Stimulated activated effector memory CD8-positive, alpha-beta T cell treated with anti-CD3 and anti-CD28 coated beads, Interleukin-12 subunit alpha, Interleukin-12 subunit beta, amount 100 ng/mL, for 72 hours (primary cell): ENCODE measurements at regions not wholly inside any gene's neighbourhood (a gene's known extent, or its start where the extent isn't known, plus 50 kb on each side); places are given as distances from the start of the nearest gene placed in this dataset.

ENCODE experiments used
- ATAC-seq: fragments of 150-1000 bp; cut with Tn5 transposase; 2 replicates; pipeline ENCODE4 v1.10.0; 2021
- DNase-seq, 2 donors: peaks; one replicate each; pipeline ENCODE4 v3.0.0; 2021 to 2022; ENCODE audit warnings: low spot score in 2 of 2
- H3K27ac Mint-ChIP-seq: one replicate; pipeline ENCODE4 v1.8.0; 2022; ENCODE audit warnings: mild to moderate bottlenecking, mixed read lengths
- H3K36me3 Mint-ChIP-seq: one replicate; pipeline ENCODE4 v1.8.0; 2022; ENCODE audit warnings: mild to moderate bottlenecking, mixed read lengths
- H3K4me1 Mint-ChIP-seq: one replicate; pipeline ENCODE4 v1.8.0; 2022; ENCODE audit warnings: mixed read lengths
- H3K4me3 Mint-ChIP-seq: one replicate; pipeline ENCODE4 v1.8.0; 2022; ENCODE audit warnings: mild to moderate bottlenecking, mixed read lengths
- H3K9me3 Mint-ChIP-seq: one replicate; pipeline ENCODE4 v1.8.0; 2022; ENCODE audit warnings: mixed read lengths

DNA sequence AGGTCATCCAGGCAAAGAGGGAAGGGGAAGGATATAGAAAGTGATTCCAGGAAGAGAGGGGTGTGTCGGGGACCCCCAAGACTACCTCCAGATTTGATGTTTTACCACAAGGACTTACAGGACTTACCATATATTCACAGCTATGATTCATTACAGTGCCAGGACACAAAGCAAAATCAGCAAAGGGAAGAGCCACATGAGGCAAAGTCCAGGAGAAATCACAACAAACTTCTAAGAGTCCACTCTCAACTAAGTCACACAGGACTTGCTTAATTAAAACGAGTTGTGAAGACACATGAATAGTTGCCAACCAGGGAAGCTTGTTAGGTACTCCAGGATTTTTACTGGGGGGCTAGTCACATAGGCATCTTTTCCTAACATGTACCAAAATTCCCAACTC lies 217.3 kb downstream of the TTLL7 start:
- Mint-ChIP-seq H3K4me1 (no peaks in the 10 kb centered on the region), H3K4me3 (no peak overlapping the region), H3K27ac (no peak overlapping the region), H3K9me3 (no peaks in the 10 kb centered on the region), H3K36me3 (no peaks in the 10 kb centered on the region)
- ATAC-seq (no peak), DNase-seq (no peak)

DNA sequence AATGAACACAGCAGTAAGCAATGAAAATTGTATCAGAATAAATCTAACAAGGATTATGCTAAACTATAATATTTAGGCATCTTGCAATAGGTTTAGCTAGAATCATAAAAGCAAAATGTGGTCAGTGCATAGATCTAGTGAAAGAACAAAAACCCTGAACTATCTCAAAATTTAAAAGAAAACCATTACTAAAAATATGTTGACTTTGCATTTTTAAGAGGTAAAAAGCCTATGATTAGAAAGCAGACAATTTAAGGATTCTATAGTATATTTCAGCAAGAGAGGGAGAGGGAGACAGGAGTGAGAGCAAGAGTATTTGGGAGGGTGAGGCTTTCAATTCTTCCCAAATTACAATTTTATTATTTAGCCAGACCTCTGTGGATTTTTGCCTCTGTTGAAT lies 219.4 kb downstream of the TTLL7 start:
- no peak overlapping the region for H3K4me3 Mint-ChIP-seq
- no peak for DNase-seq
- H3K9me3 Mint-ChIP-seq = no peaks in the 10 kb centered on the region
- H3K4me1 Mint-ChIP-seq = no peaks in the 10 kb centered on the region
- no peak for ATAC-seq
- H3K27ac Mint-ChIP-seq = no peak overlapping the region
- H3K36me3 Mint-ChIP-seq = no peaks in the 10 kb centered on the region

DNA sequence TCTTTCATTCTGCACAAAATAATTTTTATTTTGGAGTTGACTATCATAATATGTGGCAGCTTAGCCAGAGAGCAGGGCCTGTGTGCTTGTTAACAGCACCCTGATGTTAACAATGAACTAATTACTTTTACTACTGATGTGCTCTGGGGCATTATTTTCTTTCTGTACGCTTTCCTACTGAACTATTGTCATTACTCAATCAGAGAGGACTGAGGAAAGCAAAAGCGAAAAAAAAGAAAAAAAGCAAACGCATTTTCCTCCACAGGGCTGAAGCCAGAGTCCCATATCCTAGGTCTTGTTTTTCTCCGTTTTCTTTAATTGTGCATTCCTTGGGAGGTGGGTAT lies 221.2 kb downstream of the TTLL7 start:
- no peaks in the 10 kb centered on the region for H3K36me3 Mint-ChIP-seq
- DNase-seq (no peak), ATAC-seq (no peak)
- no peaks in the 10 kb centered on the region for H3K9me3 Mint-ChIP-seq
- no peak overlapping the region for H3K27ac Mint-ChIP-seq
- H3K4me1 Mint-ChIP-seq = no peaks in the 10 kb centered on the region
- no peak overlapping the region for H3K4me3 Mint-ChIP-seq

DNA sequence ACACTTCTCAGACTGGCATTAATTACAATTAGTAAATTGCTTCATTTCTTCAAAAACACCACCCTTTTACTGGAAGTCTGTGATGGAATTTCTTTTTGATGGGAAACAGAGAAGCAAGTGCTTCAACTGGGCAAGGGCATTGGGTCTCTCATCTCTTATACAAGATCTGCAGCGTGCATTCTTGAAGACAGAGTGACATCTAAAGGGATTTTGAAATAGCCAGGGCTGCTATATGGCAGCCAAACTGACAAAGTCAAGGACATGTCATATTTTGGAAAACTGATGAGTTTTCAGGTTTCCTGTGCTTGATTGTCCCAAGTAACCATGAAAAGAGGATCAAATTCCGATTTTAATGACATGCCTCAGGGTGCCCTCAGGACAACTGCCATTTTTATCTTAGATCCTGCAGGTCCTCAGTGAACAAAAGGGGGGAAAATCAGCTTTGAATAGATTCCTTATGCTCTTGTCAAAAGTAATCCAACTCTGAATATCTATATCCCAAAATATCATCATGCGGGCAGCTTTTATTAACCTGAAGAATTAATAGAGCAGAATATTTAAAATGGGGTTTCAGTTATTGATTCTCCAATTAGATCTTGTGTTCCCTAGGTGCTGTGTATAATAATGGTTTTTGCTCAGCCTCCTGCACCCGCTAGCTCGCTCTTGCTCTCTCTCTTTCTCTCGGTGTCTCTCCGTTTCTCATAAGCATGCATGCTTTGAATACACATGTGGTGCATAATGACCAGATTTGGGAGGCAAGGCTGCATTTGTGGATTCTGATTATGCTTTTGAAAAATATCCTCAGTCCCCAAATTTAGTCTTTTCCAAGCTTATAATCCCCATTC lies 221.8 kb downstream of the TTLL7 start:
- Mint-ChIP-seq H3K27ac (no peak overlapping the region), H3K4me3 (no peak overlapping the region), H3K9me3 (no peaks in the 10 kb centered on the region), H3K36me3 (no peaks in the 10 kb centered on the region), H3K4me1 (no peaks in the 10 kb centered on the region)
- DNase-seq (no peak), ATAC-seq (no peak)

DNA sequence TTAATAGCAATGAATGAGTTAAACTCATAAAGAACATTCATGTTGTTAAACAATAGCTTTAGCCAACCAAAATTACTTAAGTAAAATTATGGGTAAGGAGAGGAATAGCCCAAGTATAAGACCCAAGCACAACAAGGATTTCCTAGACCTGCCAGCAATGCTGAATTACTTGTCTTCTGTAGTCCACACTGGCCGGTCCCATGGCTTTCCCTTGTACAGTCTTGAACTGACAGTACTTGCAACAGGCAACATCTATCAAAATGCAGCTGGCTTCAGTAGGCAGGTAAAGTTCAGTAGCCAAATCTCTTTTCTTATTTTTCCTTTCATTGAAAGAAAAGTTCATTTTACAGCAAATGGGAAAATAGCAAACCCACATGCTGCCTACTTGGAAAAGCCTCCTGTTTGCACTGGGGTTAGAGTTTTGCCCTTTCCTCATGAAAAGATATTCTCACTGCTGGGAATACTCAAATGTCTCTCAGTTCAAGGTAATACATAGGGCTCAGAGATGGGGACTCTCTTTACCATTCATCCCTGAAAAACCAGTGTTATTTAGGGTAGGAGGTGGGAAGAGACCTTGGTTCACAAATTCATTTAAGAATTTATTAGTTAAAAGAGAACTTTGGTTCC lies 222.8 kb downstream of the TTLL7 start:
- DNase-seq (no peak), ATAC-seq (no peak)
- Mint-ChIP-seq H3K9me3 (no peaks in the 10 kb centered on the region), H3K36me3 (no peaks in the 10 kb centered on the region), H3K4me1 (no peaks in the 10 kb centered on the region), H3K4me3 (no peak overlapping the region), H3K27ac (no peak overlapping the region)

DNA sequence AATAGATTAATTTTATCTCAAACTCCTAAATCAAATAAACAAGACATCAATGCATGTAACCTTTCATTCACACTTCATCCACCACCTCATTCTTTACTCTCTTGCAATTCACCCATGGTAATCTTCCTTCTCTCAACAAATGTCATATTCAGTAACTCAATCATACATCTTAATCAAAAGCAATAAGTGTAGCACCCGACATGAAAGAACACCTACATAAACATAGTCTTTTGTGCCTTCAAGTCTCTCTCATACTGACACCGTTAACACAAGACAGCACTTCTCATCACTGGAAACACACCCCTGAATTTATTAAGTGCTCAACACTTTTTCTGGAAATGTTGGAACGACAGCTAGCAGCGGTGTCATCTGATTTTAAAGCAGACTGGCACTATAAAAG lies 225.9 kb downstream of the TTLL7 start:
- Mint-ChIP-seq H3K36me3 (no peaks in the 10 kb centered on the region), H3K4me3 (no peak overlapping the region), H3K4me1 (no peaks in the 10 kb centered on the region), H3K9me3 (no peaks in the 10 kb centered on the region), H3K27ac (no peak overlapping the region)
- DNase-seq (no peak), ATAC-seq (no peak)

DNA sequence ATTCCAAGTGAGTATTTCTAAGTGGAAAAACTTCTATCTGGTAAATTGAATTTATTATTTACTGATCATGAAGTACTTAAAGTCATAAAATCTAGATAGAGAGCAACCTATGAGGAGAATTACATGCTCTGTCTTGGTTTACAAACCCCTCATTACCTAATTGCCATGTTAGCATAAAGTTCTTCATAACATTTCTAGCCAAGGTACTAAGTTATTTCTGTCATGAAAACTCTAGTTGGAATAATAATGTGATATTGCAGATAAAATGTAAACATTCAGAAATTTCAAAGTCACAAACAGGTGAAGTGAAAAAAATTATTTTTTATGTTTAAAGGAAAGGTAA lies 228.6 kb downstream of the TTLL7 start:
- Mint-ChIP-seq H3K36me3 (no peaks in the 10 kb centered on the region), H3K4me1 (no peaks in the 10 kb centered on the region), H3K27ac (no peak overlapping the region), H3K4me3 (no peak overlapping the region), H3K9me3 (no peaks in the 10 kb centered on the region)
- no peak for DNase-seq
- no peak for ATAC-seq

DNA sequence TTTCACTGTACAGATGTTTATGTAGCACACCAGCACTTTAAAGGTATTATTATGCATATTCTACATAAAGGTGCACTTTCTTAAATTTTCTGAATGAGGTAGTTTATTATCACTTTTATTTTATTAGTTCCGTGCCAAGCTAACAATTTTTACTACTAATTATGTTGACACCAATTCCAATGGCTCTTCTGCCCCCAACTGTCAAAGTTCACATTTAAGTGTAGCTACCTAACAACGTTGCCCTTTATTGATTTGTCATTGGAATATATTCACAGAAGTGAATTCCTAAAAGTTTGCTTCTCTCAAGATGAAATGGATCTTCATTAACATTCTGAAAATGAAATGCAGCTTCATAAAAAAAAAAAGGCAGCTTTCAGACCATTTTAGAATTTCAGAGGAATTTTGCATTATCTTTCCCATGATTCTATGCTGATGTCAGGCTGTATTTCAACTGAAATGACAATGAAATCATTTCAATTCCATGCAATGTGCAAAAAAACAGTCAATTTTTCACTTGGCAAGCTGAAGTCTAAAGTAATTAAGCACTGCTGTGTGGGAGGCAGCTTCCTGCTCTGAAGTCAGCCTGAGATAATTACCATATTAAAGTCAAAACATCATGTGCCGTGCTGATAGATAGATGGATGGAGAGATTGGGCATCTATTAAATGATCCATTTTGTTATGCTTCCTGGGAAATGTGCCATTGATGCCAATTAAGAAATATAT lies 229.2 kb downstream of the TTLL7 start:
- Mint-ChIP-seq H3K4me1 (no peaks in the 10 kb centered on the region), H3K27ac (no peak overlapping the region)

DNA sequence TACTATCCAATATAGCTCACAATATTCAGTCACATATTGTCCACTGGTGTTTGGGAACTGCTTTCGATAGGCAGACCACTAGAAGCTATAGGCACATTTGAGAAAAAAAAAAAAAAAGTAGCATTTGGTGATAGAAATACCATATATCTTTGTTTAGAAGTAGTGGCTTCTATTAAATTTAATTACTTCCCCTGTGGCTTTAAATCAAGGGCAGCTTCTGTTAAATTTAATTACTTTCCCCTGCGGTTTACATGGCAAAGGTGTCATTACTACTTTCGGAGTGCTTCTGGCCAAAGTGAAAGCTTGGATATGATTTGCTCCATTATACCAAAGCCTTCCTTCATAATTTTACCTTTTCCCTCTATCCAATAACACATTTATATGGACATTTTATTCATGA lies 229.9 kb downstream of the TTLL7 start:
- H3K9me3 Mint-ChIP-seq = no peaks in the 10 kb centered on the region

More for the DNA sequence above, 229.2 kb downstream of the TTLL7 start:
- Mint-ChIP-seq H3K36me3 (no peaks in the 10 kb centered on the region), H3K4me3 (no peak overlapping the region), H3K9me3 (no peaks in the 10 kb centered on the region)
- DNase-seq (no peak), ATAC-seq (no peak)

DNA sequence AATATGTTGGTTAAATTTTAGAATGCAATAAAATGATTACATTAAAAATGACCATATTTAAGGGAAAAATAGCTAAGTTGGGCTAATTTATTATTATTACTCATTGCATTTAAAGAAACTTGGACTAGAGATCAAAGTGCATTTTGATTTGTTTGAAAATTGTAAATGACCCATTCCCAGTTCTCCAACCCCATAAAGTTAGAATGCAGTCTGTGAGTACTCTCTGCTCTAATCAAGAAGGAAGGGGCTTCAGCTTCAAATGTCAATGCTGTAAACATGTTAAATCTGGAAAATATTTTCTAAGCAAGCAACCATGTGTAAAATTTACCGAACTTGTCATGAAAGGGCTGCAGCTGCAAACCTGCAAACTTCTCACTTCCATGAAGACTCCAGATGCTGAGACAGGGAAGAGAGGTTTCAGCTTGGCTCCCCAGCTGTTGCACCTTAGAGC lies 232.7 kb downstream of the TTLL7 start:
- no peaks in the 10 kb centered on the region for H3K4me1 Mint-ChIP-seq
- no peaks in the 10 kb centered on the region for H3K9me3 Mint-ChIP-seq
- DNase-seq = no peak
- H3K4me3 Mint-ChIP-seq = no peak overlapping the region
- no peaks in the 10 kb centered on the region for H3K36me3 Mint-ChIP-seq
- H3K27ac Mint-ChIP-seq = no peak overlapping the region
- ATAC-seq = no peak

More for the DNA sequence above, 229.9 kb downstream of the TTLL7 start:
- no peak overlapping the region for H3K27ac Mint-ChIP-seq
- ATAC-seq (no peak), DNase-seq (no peak)
- H3K4me3 Mint-ChIP-seq = no peak overlapping the region
- no peaks in the 10 kb centered on the region for H3K4me1 Mint-ChIP-seq
- no peaks in the 10 kb centered on the region for H3K36me3 Mint-ChIP-seq

DNA sequence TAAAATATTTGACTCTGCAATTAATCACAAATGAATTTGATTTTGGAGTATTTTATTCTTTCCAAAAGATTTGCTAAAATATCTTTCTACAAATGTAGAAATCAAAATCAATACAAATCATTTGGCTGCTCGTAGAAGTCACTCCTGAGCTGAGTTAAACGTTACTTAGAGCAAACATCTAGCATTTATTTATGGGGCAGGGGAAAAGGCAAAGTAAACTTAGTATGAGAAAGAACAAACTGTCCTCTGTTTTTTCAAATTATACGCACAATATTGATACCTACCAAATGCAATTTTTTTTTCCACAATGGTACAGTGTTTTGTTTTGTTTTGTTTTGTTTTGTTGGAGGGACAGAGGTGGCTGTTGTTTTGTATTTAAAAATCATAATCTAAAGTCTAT lies 233.8 kb downstream of the TTLL7 start:
- H3K36me3 Mint-ChIP-seq = no peaks in the 10 kb centered on the region
- no peak overlapping the region for H3K4me3 Mint-ChIP-seq
- no peaks in the 10 kb centered on the region for H3K9me3 Mint-ChIP-seq
- H3K27ac Mint-ChIP-seq = no peak overlapping the region
- DNase-seq (no peak), ATAC-seq (no peak)
- H3K4me1 Mint-ChIP-seq = no peaks in the 10 kb centered on the region

DNA sequence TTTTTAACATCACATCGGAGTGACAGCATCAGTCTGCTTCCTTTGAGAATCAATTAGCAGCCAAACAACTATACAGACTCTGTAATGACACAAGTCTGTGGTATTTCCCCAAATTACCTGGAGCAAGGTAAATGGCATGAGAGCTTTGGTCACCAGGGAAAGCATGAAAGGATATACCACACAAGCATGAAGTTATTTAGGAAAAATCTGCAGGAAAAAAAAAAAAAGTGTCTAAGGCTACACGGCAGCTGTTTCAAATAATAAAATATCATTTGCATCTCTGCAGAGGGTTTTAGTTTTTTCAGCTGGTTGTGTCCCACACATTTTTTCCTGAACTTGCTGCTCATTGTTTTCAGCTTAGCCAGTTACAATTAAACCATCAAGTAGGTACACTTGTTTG lies 234.7 kb downstream of the TTLL7 start:
- Mint-ChIP-seq H3K9me3 (no peaks in the 10 kb centered on the region), H3K4me1 (no peaks in the 10 kb centered on the region), H3K4me3 (no peak overlapping the region), H3K27ac (no peak overlapping the region), H3K36me3 (no peaks in the 10 kb centered on the region)
- ATAC-seq (no peak), DNase-seq (no peak)

DNA sequence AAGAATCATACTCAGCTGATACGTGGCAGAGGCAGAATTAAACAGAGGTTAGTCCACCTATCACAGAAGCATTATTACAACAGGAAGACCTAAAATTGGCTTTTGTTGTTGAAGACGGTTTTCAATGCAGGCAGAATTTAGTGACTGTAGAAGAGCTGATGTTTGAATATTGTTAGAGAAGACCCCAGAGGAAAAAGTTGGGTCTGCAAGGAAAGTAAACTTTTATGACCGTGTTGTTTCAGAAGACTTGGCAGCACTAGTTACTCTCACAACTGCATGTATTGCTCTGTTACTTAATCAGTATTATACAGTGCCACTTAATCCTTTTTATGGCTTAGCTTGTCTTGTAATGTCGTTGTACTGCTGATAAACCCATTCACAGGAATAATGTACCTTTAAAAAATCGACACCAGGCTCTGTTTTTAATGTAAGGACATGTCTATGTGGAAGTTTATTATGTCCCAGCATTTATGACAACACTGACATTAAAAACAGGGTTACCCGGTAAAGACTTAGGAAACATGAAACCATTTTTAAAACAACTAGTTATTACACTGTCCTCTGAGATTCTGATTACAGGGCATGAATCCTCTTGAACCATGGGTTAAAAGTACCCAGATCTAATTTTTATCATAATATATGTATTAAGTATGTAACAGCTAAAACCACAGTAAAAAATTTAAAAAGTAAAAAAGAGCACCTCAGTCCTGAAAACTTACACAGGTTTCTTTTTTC lies 235.4 kb downstream of the TTLL7 start:
- Mint-ChIP-seq H3K36me3 (no peaks in the 10 kb centered on the region), H3K9me3 (no peaks in the 10 kb centered on the region), H3K27ac (no peak overlapping the region), H3K4me3 (no peak overlapping the region), H3K4me1 (no peaks in the 10 kb centered on the region)
- DNase-seq (no peak), ATAC-seq (no peak)

DNA sequence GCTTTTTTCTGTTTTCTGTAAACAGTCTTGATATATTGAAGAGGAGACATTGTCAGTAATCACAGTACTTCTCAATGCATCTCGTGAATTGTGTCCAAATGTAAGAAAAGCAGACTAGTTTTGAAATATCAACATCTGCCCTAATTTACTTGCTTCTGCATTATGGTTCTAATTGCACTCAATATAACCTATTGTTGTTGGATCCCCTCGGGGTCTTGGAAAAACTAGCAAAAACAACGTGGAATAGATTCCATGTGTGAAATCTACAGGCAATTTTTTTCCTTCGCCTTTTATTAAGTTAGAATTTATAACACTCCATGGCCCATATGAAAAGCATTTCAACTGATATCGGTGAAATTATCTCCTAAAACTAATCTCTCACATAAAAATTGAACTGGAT lies 236.5 kb downstream of the TTLL7 start:
- Mint-ChIP-seq H3K27ac (no peak overlapping the region), H3K9me3 (no peaks in the 10 kb centered on the region), H3K36me3 (no peaks in the 10 kb centered on the region), H3K4me3 (no peak overlapping the region), H3K4me1 (no peaks in the 10 kb centered on the region)
- DNase-seq = no peak
- no peak for ATAC-seq

DNA sequence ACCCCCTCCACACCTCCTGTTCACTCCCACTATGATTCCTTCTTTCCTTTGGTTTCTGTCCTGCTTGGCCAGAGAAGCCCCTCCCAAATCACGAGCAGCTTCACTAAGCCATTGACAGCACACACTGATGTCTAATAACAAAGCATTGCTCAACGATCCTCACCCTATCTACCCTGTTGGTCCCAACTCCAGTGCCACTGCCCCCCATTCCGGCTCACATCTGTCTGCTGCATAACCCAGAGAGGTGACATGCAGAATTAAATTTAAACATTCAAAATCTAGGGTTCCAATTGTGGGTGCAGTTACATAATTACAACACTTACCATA lies 236.9 kb downstream of the TTLL7 start:
- Mint-ChIP-seq H3K4me1 (no peaks in the 10 kb centered on the region), H3K9me3 (no peaks in the 10 kb centered on the region), H3K27ac (no peak overlapping the region), H3K36me3 (no peaks in the 10 kb centered on the region), H3K4me3 (no peak overlapping the region)
- ATAC-seq = no peak
- no peak for DNase-seq
